HCT116 (cell line): ENCODE measurements at regions not wholly inside any gene's neighbourhood (a gene's known extent, or its start where the extent isn't known, plus 50 kb on each side); places are given as distances from the start of the nearest gene placed in this dataset.

ENCODE experiments used
- ATAC-seq: fragments of 200-7000 bp; cut with Tn5 transposase; 2 replicates; pipeline ENCODE4 v1.9.1; 2020; ENCODE audit warnings: mild to moderate bottlenecking, moderate library complexity
- BruUV-seq: library from RNA; stranded (reverse); fragments of 400-500 nt; replicated peaks from 2 replicates; lab custom pipeline; 2021; lab: Mats Ljungman, UMichigan
- CTCF ChIA-PET: fragments of 300-600 bp; sonication (Branson Sonifier 250); formaldehyde crosslinking; loops from one replicate; lab custom pipeline; 2021; ENCODE audit warnings: antibody characterized with exemption; lab: Charles Lee
- POLR2A ChIA-PET: fragments of 300-600, 350-600 bp; sonication (Branson Sonifier 250); formaldehyde crosslinking; loops from one replicate; lab custom pipeline; 2021; ENCODE audit warnings: antibody characterized with exemption; lab: Charles Lee
- RAD21 ChIA-PET, 2 experiments: fragments of 300-600 bp; sonication (Branson Sonifier 250); formaldehyde crosslinking; loops; one replicate each; lab custom pipeline; 2023; ENCODE audit warnings: low total read pairs in 2 of 2; ENCODE audit not compliant: uncharacterized antibody in 2 of 2, unreplicated experiment in 2 of 2, low non-redundant PET in 1 of 2; lab: Charles Lee
- DNase-seq: peaks from one replicate; pipeline ENCODE4 v3.0.0-alpha.2; 2010; ENCODE audit warnings: low read depth, low spot score
- H2AFZ ChIP-seq: fragments of 200-600 bp; shearing (Covaris generic), sonication (generic); 2 replicates; pipeline ENCODE4 v1.6.1; 2017; ENCODE audit warnings: low read depth, mixed run types, mixed read lengths, antibody characterized with exemption, low read length; ENCODE audit not compliant: poor library complexity, severe bottlenecking
- H3K27ac ChIP-seq: 2 replicates; pipeline ENCODE4 v1.5.1; 2012; ENCODE audit warnings: low read depth, low read length
- H3K27me3 ChIP-seq: fragments of 200-600 bp; sonication (generic); 2 replicates; pipeline ENCODE4 v1.6.1; 2016; ENCODE audit warnings: mixed run types, low read length, mixed read lengths; ENCODE audit not compliant: insufficient read depth
- H3K36me3 ChIP-seq, 2 experiments: fragments of 200-500 bp in 1 of 2; fragments of 200-600 bp in 1 of 2; sonication (Bioruptor generic) in 1 of 2; sonication (generic) in 1 of 2; 2 replicates each; pipeline versions ENCODE4 v1.5.1 to v1.6.1; 2014 to 2016; ENCODE audit warnings: low read length in 2 of 2, inconsistent platforms in 1 of 2, mixed read lengths in 1 of 2, mixed run types in 1 of 2; ENCODE audit not compliant: insufficient read depth in 2 of 2, control insufficient read depth in 1 of 2
- H3K4me1 ChIP-seq, 2 experiments: fragments of 200-600 bp in 1 of 2; sonication (generic) in 1 of 2; 2 replicates each; pipeline versions ENCODE4 v1.5.1 to v1.6.1; 2012 to 2017; ENCODE audit warnings: low read length in 2 of 2, inconsistent platforms in 1 of 2, mild to moderate bottlenecking in 1 of 2, mixed read lengths in 1 of 2, mixed run types in 1 of 2, moderate library complexity in 1 of 2; ENCODE audit not compliant: insufficient read depth in 2 of 2, control insufficient read depth in 1 of 2
- H3K4me2 ChIP-seq: fragments of 200-600 bp; sonication (generic); 2 replicates; pipeline ENCODE4 v1.6.1; 2017; ENCODE audit warnings: mixed run types, low read length, mixed read lengths
- H3K4me3 ChIP-seq, 2 experiments: fragments of 200-600 bp in 1 of 2; sonication (generic) in 1 of 2; replicated peaks in 1 of 2; 2 replicates each; pipeline ENCODE4 v1.5.1; 2011 to 2016; ENCODE audit warnings: low read length in 2 of 2, control low read depth in 1 of 2, low read depth in 1 of 2, mild to moderate bottlenecking in 1 of 2, mixed read lengths in 1 of 2, mixed run types in 1 of 2
- H3K79me2 ChIP-seq: fragments of 200-600 bp; sonication (generic); 2 replicates; pipeline ENCODE4 v1.6.1; 2017; ENCODE audit warnings: mild to moderate bottlenecking, mixed run types, low read length, moderate library complexity, mixed read lengths; ENCODE audit not compliant: insufficient read depth
- H3K9ac ChIP-seq: fragments of 200-600 bp; sonication (generic); 2 replicates; pipeline ENCODE4 v1.6.1; 2016; ENCODE audit warnings: low read length, mixed read lengths
- H3K9me2 ChIP-seq: fragments of 200-600 bp; sonication (generic), shearing (Covaris generic); 2 replicates; pipeline ENCODE4 v1.6.1; 2017; ENCODE audit warnings: mixed run types, mild to moderate bottlenecking, moderate library complexity; ENCODE audit not compliant: insufficient read depth
- H3K9me3 ChIP-seq, 2 experiments: fragments of 200-500 bp in 1 of 2; fragments of 200-600 bp in 1 of 2; sonication (Bioruptor generic) in 1 of 2; sonication (generic) in 1 of 2; 2 replicates each; pipeline ENCODE4 v1.6.1; 2014 to 2017; ENCODE audit warnings: low read length in 2 of 2, mixed read lengths in 2 of 2, inconsistent platforms in 1 of 2, low read depth in 1 of 2, mild to moderate bottlenecking in 1 of 2, mixed run types in 1 of 2, moderate library complexity in 1 of 2; ENCODE audit not compliant: control insufficient read depth in 1 of 2, insufficient read depth in 1 of 2
- H4K20me1 ChIP-seq: fragments of 200-600 bp; sonication (generic), shearing (Covaris generic); 2 replicates; pipeline ENCODE4 v1.6.1; 2017; ENCODE audit warnings: mixed run types, mild to moderate bottlenecking, moderate library complexity; ENCODE audit not compliant: insufficient read depth
- EZH2 ChIP-seq: fragments of 200-600 bp; sonication (generic); IDR thresholded peaks from 2 replicates; pipeline ENCODE4 v1.6.1; 2017; ENCODE audit warnings: antibody characterized with exemption, mixed run types
- FOSL1 ChIP-seq: IDR thresholded peaks from 2 replicates; pipeline ENCODE4 v1.6.1; 2012; ENCODE audit warnings: low read depth
- JUND ChIP-seq: IDR thresholded peaks from 2 replicates; pipeline ENCODE4 v1.6.1; 2012
- POLR2AphosphoS5 ChIP-seq: IDR thresholded peaks from 2 replicates; pipeline ENCODE4 v1.6.1; 2011; ENCODE audit warnings: mild to moderate bottlenecking, low read depth, low read length, moderate library complexity
- RAD21 ChIP-seq: IDR thresholded peaks from 2 replicates; pipeline ENCODE4 v1.6.1; 2012; ENCODE audit warnings: low read depth, mild to moderate bottlenecking
- YY1 ChIP-seq: IDR thresholded peaks from 2 replicates; pipeline ENCODE4 v1.6.1; 2011; ENCODE audit warnings: low read length, low read depth, moderate library complexity, mild to moderate bottlenecking; ENCODE audit not compliant: insufficient replicate concordance; ENCODE audit errors: extremely low read depth
- ZNF274 ChIP-seq: fragments of 200-500 bp; sonication (Bioruptor generic); IDR thresholded peaks from 2 replicates; pipeline ENCODE4 v1.6.1; 2014; ENCODE audit warnings: mild to moderate bottlenecking, low read depth, low read length, inconsistent platforms
- intact Hi-C: fragments of 100-400 bp; cut with micrococcal nuclease; formaldehyde crosslinking; loops from 2 replicates; pipeline ENCODE4 v1.10.0; 2022
- TF ChIP-seq, protein P1 (sequence below): IDR thresholded peaks from 2 replicates; pipeline ENCODE4 v1.6.1; 2011; ENCODE audit warnings: mild to moderate bottlenecking, low read length, moderate library complexity; ENCODE audit not compliant: insufficient replicate concordance; ENCODE audit errors: extremely low read depth
- TF ChIP-seq, protein P2 (sequence below): IDR thresholded peaks from 2 replicates; pipeline ENCODE4 v1.6.1; 2012
- TF ChIP-seq, protein P3 (sequence below): IDR thresholded peaks from 2 replicates; pipeline ENCODE4 v1.6.1; 2012; ENCODE audit warnings: low read depth

DNA sequence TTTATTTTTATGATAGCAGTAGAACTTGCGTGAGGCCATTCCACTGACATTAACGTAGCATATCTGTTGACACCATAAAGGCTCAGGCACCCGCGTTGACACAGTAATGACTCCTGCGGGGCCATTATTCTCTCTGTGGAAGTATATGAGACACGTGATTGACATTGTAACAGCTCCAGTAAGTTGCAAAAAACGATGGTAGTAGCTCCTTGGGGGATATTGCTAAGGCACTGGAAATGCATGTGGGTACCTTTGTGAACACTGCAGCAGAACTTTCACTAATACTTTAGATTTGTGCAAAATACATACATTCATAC lies 918.8 kb upstream of the CDH8 start:
- H3K9ac ChIP-seq = no peak overlapping the region
- no peak overlapping the region for H2AFZ ChIP-seq
- H3K9me2 ChIP-seq = no peaks in the 10 kb centered on the region
- H3K36me3 ChIP-seq = no peaks in the 10 kb centered on the region
- no peak overlapping the region for H3K4me3 ChIP-seq
- peaks cover 4 to 16% of the 10 kb centered on the region in 2 experiments; a peak in 2 of 4 replicates for H3K9me3 ChIP-seq
- H3K27ac ChIP-seq = no peak overlapping the region
- no TSS peak for BruUV-seq
- no peaks in the 10 kb centered on the region for H3K79me2 ChIP-seq
- ChIA-PET RAD21 (no interaction called here), CTCF (no interaction called here), POLR2A (no interaction called here)
- no peaks in the 10 kb centered on the region for H4K20me1 ChIP-seq
- ATAC-seq (no peak), DNase-seq (no peak)
- no peak overlapping the region for H3K4me2 ChIP-seq
- H3K4me1 ChIP-seq = no peaks in the 10 kb centered on the region
- H3K27me3 ChIP-seq = no peaks in the 10 kb centered on the region
- no peak for TF ChIP-seq ZNF274
- TF ChIP-seq, protein P1, sequence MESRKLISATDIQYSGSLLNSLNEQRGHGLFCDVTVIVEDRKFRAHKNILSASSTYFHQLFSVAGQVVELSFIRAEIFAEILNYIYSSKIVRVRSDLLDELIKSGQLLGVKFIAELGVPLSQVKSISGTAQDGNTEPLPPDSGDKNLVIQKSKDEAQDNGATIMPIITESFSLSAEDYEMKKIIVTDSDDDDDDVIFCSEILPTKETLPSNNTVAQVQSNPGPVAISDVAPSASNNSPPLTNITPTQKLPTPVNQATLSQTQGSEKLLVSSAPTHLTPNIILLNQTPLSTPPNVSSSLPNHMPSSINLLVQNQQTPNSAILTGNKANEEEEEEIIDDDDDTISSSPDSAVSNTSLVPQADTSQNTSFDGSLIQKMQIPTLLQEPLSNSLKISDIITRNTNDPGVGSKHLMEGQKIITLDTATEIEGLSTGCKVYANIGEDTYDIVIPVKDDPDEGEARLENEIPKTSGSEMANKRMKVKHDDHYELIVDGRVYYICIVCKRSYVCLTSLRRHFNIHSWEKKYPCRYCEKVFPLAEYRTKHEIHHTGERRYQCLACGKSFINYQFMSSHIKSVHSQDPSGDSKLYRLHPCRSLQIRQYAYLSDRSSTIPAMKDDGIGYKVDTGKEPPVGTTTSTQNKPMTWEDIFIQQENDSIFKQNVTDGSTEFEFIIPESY = no peak
- TF ChIP-seq RAD21 = no peak
- no peak for TF ChIP-seq JUND
- TF ChIP-seq EZH2 = no peak
- TF ChIP-seq, protein P2, sequence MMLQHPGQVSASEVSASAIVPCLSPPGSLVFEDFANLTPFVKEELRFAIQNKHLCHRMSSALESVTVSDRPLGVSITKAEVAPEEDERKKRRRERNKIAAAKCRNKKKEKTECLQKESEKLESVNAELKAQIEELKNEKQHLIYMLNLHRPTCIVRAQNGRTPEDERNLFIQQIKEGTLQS = no peak
- TF ChIP-seq, protein P3, sequence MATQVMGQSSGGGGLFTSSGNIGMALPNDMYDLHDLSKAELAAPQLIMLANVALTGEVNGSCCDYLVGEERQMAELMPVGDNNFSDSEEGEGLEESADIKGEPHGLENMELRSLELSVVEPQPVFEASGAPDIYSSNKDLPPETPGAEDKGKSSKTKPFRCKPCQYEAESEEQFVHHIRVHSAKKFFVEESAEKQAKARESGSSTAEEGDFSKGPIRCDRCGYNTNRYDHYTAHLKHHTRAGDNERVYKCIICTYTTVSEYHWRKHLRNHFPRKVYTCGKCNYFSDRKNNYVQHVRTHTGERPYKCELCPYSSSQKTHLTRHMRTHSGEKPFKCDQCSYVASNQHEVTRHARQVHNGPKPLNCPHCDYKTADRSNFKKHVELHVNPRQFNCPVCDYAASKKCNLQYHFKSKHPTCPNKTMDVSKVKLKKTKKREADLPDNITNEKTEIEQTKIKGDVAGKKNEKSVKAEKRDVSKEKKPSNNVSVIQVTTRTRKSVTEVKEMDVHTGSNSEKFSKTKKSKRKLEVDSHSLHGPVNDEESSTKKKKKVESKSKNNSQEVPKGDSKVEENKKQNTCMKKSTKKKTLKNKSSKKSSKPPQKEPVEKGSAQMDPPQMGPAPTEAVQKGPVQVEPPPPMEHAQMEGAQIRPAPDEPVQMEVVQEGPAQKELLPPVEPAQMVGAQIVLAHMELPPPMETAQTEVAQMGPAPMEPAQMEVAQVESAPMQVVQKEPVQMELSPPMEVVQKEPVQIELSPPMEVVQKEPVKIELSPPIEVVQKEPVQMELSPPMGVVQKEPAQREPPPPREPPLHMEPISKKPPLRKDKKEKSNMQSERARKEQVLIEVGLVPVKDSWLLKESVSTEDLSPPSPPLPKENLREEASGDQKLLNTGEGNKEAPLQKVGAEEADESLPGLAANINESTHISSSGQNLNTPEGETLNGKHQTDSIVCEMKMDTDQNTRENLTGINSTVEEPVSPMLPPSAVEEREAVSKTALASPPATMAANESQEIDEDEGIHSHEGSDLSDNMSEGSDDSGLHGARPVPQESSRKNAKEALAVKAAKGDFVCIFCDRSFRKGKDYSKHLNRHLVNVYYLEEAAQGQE = no peak
- no peak for TF ChIP-seq FOSL1
- TF ChIP-seq POLR2AphosphoS5 = no peak
- TF ChIP-seq YY1 = no peak
- intact Hi-C loops = no loop called here
